ENCODE measurements at regions not wholly inside any gene's neighbourhood (a gene's known extent, or its start where the extent isn't known, plus 50 kb on each side); places are given as distances from the start of the nearest gene placed in this dataset.

- TF ChIP-seq CHD1 (IDR thresholded peaks at IDR 0.05; ENCODE audit: low read depth, low read length) (no peak), RAD21 (IDR thresholded peaks at IDR 0.05 in 1 of 2, conservative IDR thresholded peaks at IDR 0.05 in 1 of 2; ENCODE audit: low read depth in 2 of 2, low read length in 2 of 2) (no peak)
These were observed 2604.8 kb upstream of the TPTE start for GRCh38 chr21:7916329-7917303.

All from H1 (cell line).